A549 (cell line): ENCODE measurements at regions not wholly inside any gene's neighbourhood (a gene's known extent, or its start where the extent isn't known, plus 50 kb on each side); places are given as distances from the start of the nearest gene placed in this dataset.

ENCODE experiments used
- BHLHE40 ChIP-seq: IDR thresholded peaks from 2 replicates; pipeline ENCODE4 v1.6.1; 2012; ENCODE audit warnings: low read depth, low read length, inconsistent platforms
- CBX2 ChIP-seq: fragments of 200-600 bp; sonication (generic); IDR thresholded peaks from 2 replicates; pipeline ENCODE4 v1.6.1; 2016; ENCODE audit warnings: low read depth, mild to moderate bottlenecking, borderline replicate concordance
- CEBPB ChIP-seq, 2 experiments: fragments of >200 bp in 1 of 2; sonication (Bioruptor Twin) in 1 of 2; formaldehyde crosslinking in 1 of 2; IDR thresholded peaks; 2 replicates each; pipeline ENCODE4 v1.6.1; 2012 to 2016
- CHD2 ChIP-seq: fragments of 150-350 bp; IDR thresholded peaks from 2 replicates; pipeline ENCODE4 v1.6.1; 2014; ENCODE audit warnings: low read length; ENCODE audit not compliant: partially characterized antibody
- CTCF ChIP-seq: fragments of >200 bp; sonication (Bioruptor Twin); formaldehyde crosslinking; IDR thresholded peaks from 3 replicates; pipeline ENCODE4 v1.5.1; 2016
- EHMT2 ChIP-seq: fragments of 200-600 bp; sonication (generic); IDR thresholded peaks from 2 replicates; pipeline ENCODE4 v1.6.1; 2016; ENCODE audit warnings: antibody characterized with exemption, low read depth, mild to moderate bottlenecking, moderate library complexity
- ESRRA ChIP-seq: fragments of 150-350 bp; IDR thresholded peaks from 2 replicates; pipeline ENCODE4 v1.6.1; 2014; ENCODE audit warnings: mild to moderate bottlenecking, low read length, borderline replicate concordance
- KDM1A ChIP-seq: fragments of 200-600 bp; sonication (generic); IDR thresholded peaks from 2 replicates; pipeline ENCODE4 v1.6.1; 2016; ENCODE audit warnings: low read depth, mild to moderate bottlenecking
- PBX3 ChIP-seq: IDR thresholded peaks from 2 replicates; pipeline ENCODE4 v1.6.1; 2012
- POLR2A ChIP-seq: IDR thresholded peaks from 2 replicates; pipeline ENCODE4 v1.6.1; 2012; ENCODE audit warnings: mild to moderate bottlenecking, low read length
- RAD21 ChIP-seq, 2 experiments: fragments of >200 bp in 1 of 2; sonication (Bioruptor Twin) in 1 of 2; formaldehyde crosslinking in 1 of 2; IDR thresholded peaks in 1 of 2; conservative IDR thresholded peaks in 1 of 2; 2 replicates in 1 of 2; 3 replicates in 1 of 2; pipeline ENCODE4 v1.6.1; 2012 to 2018; ENCODE audit warnings: inconsistent platforms in 1 of 2
- SMC3 ChIP-seq: fragments of >200 bp; sonication (Bioruptor Twin); formaldehyde crosslinking; IDR thresholded peaks from 3 replicates; pipeline ENCODE4 v1.6.1; 2018; ENCODE audit warnings: inconsistent platforms
- TF ChIP-seq, protein P1 (sequence below): IDR thresholded peaks from 2 replicates; pipeline ENCODE4 v1.6.1; 2012

GRCh38 chr13:50587645-50588373 is 255.7 kb downstream of the DLEU7 start:
- TF ChIP-seq PBX3 = no peak
- no peak for TF ChIP-seq CTCF
- no peak for TF ChIP-seq RAD21 (conservative IDR thresholded peaks at IDR 0.05 in 1 of 2, IDR thresholded peaks at IDR 0.05 in 1 of 2)
- TF ChIP-seq POLR2A = no peak
- no peak for TF ChIP-seq SMC3
- no peak for TF ChIP-seq CHD2
- TF ChIP-seq CBX2 = no peak
- TF ChIP-seq BHLHE40 = no peak
- TF ChIP-seq KDM1A = no peak
- TF ChIP-seq EHMT2 = no peak
- no peak for TF ChIP-seq CEBPB (IDR thresholded peaks at IDR 0.05)
- TF ChIP-seq ESRRA = no peak
- TF ChIP-seq, protein P1, sequence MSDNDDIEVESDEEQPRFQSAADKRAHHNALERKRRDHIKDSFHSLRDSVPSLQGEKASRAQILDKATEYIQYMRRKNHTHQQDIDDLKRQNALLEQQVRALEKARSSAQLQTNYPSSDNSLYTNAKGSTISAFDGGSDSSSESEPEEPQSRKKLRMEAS = no peak
